Stimulated activated naive CD8-positive, alpha-beta T cell treated with anti-CD3 and anti-CD28 coated beads, Interleukin-15, amount 100 ng/mL, for 72 hours (primary cell): ENCODE measurements at regions not wholly inside any gene's neighbourhood (a gene's known extent, or its start where the extent isn't known, plus 50 kb on each side); places are given as distances from the start of the nearest gene placed in this dataset.
"Not testable (repeated sequence)": the region's sequence is repeated elsewhere in the genome, so short reads cannot be mapped to it uniquely, and the experiment has no call there.

ENCODE experiments used
- ATAC-seq: fragments of 150-1000 bp; cut with Tn5 transposase; 2 replicates; pipeline ENCODE4 v1.10.0; 2021; ENCODE audit warnings: mild to moderate bottlenecking, moderate library complexity
- DNase-seq, 2 donors: peaks; one replicate each; pipeline ENCODE4 v3.0.0; 2021 to 2022
- H3K27ac Mint-ChIP-seq, 2 donors: one replicate each; pipeline ENCODE4 v1.8.0; 2022; ENCODE audit warnings: mild to moderate bottlenecking in 2 of 2, mixed read lengths in 2 of 2, moderate library complexity in 2 of 2
- H3K27me3 Mint-ChIP-seq: one replicate; pipeline ENCODE4 v1.8.0; 2022; ENCODE audit warnings: mixed read lengths
- H3K4me1 Mint-ChIP-seq: one replicate; pipeline ENCODE4 v1.8.0; 2022; ENCODE audit warnings: mild to moderate bottlenecking, mixed read lengths
- H3K4me3 Mint-ChIP-seq, 2 donors: one replicate each; pipeline ENCODE4 v1.8.0; 2022; ENCODE audit warnings: mild to moderate bottlenecking in 2 of 2, mixed read lengths in 2 of 2, moderate library complexity in 1 of 2
- H3K9me3 Mint-ChIP-seq, 2 donors: one replicate each; pipeline ENCODE4 v1.8.0; 2022; ENCODE audit warnings: mixed read lengths in 2 of 2

- not testable (repeated sequence) for DNase-seq, H3K4me3 Mint-ChIP-seq, H3K4me1 Mint-ChIP-seq, H3K27ac Mint-ChIP-seq, ATAC-seq, H3K9me3 Mint-ChIP-seq, H3K27me3 Mint-ChIP-seq
Measured at GRCh38 chr5:101180365-101180764, 277.3 kb upstream of the ST8SIA4 start.

- no peaks in the 10 kb centered on the region for H3K4me1 Mint-ChIP-seq
- ATAC-seq (no peak), DNase-seq (no peak)
- H3K27ac Mint-ChIP-seq = no peak overlapping the region
- H3K9me3 Mint-ChIP-seq = peaks cover 0 to 8% of the 10 kb centered on the region in 2 donors
- H3K4me3 Mint-ChIP-seq = no peak overlapping the region
- H3K27me3 Mint-ChIP-seq = no peaks in the 10 kb centered on the region
Measured at GRCh38 chr5:101176605-101177004, 273.5 kb upstream of the ST8SIA4 start.

- ATAC-seq (no peak), DNase-seq (no peak)
- Mint-ChIP-seq H3K27ac (no peak overlapping the region), H3K4me3 (no peak overlapping the region), H3K9me3 (peaks cover 0 to 8% of the 10 kb centered on the region in 2 donors), H3K27me3 (no peaks in the 10 kb centered on the region), H3K4me1 (no peaks in the 10 kb centered on the region)
Measured at GRCh38 chr5:101174981-101175380, 271.9 kb upstream of the ST8SIA4 start.

GRCh38 chr5:101163088-101163487 lies 260.0 kb upstream of the ST8SIA4 start:
- ATAC-seq = no peak

GRCh38 chr5:101160002-101160401 lies 256.9 kb upstream of the ST8SIA4 start:
- no peaks in the 10 kb centered on the region for H3K4me1 Mint-ChIP-seq
- H3K4me3 Mint-ChIP-seq = no peak overlapping the region
- DNase-seq (no peak), ATAC-seq (no peak)
- H3K27ac Mint-ChIP-seq = no peak overlapping the region
- H3K9me3 Mint-ChIP-seq = peaks cover 0 to 7% of the 10 kb centered on the region in 2 donors
- peaks cover 13% of the 10 kb centered on the region for H3K27me3 Mint-ChIP-seq

More at GRCh38 chr5:101163088-101163487, 260.0 kb upstream of the ST8SIA4 start:
- Mint-ChIP-seq H3K4me1 (no peaks in the 10 kb centered on the region), H3K9me3 (peaks cover 0 to 6% of the 10 kb centered on the region in 2 donors), H3K4me3 (no peak overlapping the region), H3K27me3 (peaks cover 13% of the 10 kb centered on the region), H3K27ac (no peak overlapping the region)
- DNase-seq = no peak

GRCh38 chr5:101159006-101159405 lies 255.9 kb upstream of the ST8SIA4 start:
- no peak overlapping the region for H3K4me3 Mint-ChIP-seq
- no peaks in the 10 kb centered on the region for H3K4me1 Mint-ChIP-seq
- DNase-seq (no peak), ATAC-seq (no peak)
- no peak overlapping the region for H3K27ac Mint-ChIP-seq
- H3K27me3 Mint-ChIP-seq = peaks cover 12% of the 10 kb centered on the region
- peaks cover 0 to 7% of the 10 kb centered on the region in 2 donors for H3K9me3 Mint-ChIP-seq

GRCh38 chr5:101153526-101153925 lies 250.4 kb upstream of the ST8SIA4 start:
- Mint-ChIP-seq H3K4me3 (no peak overlapping the region), H3K27ac (no peak overlapping the region)
- ATAC-seq = peak; percentile 40

GRCh38 chr5:101143526-101143925 lies 240.4 kb upstream of the ST8SIA4 start:
- DNase-seq (no peak), ATAC-seq (no peak)
- Mint-ChIP-seq H3K4me3 (no peak overlapping the region), H3K27ac (no peak overlapping the region), H3K9me3 (no peaks in the 10 kb centered on the region), H3K4me1 (no peaks in the 10 kb centered on the region), H3K27me3 (no peaks in the 10 kb centered on the region)

More at GRCh38 chr5:101153526-101153925, 250.4 kb upstream of the ST8SIA4 start:
- Mint-ChIP-seq H3K9me3 (peaks cover 0 to 7% of the 10 kb centered on the region in 2 donors), H3K27me3 (no peaks in the 10 kb centered on the region), H3K4me1 (no peaks in the 10 kb centered on the region)
- no peak for DNase-seq

- Mint-ChIP-seq H3K27ac (no peak overlapping the region), H3K4me1 (no peaks in the 10 kb centered on the region), H3K4me3 (no peak overlapping the region), H3K27me3 (no peaks in the 10 kb centered on the region), H3K9me3 (no peaks in the 10 kb centered on the region)
- no peak for DNase-seq
- no peak for ATAC-seq
Measured at GRCh38 chr5:101142102-101142501, 239.0 kb upstream of the ST8SIA4 start.

GRCh38 chr5:101136454-101136853 lies 233.4 kb upstream of the ST8SIA4 start:
- H3K27me3 Mint-ChIP-seq = no peaks in the 10 kb centered on the region
- H3K4me1 Mint-ChIP-seq = no peaks in the 10 kb centered on the region
- ATAC-seq (no peak), DNase-seq (no peak)
- no peaks in the 10 kb centered on the region for H3K9me3 Mint-ChIP-seq
- no peak overlapping the region for H3K4me3 Mint-ChIP-seq
- H3K27ac Mint-ChIP-seq = no peak overlapping the region

- DNase-seq (no peak), ATAC-seq (no peak)
- H3K4me1 Mint-ChIP-seq = no peaks in the 10 kb centered on the region
- H3K4me3 Mint-ChIP-seq = no peak overlapping the region
- H3K9me3 Mint-ChIP-seq = no peaks in the 10 kb centered on the region
- H3K27me3 Mint-ChIP-seq = no peaks in the 10 kb centered on the region
- no peak overlapping the region for H3K27ac Mint-ChIP-seq
Measured at GRCh38 chr5:101123363-101123762, 220.3 kb upstream of the ST8SIA4 start.

GRCh38 chr5:101112645-101113044 lies 209.6 kb upstream of the ST8SIA4 start:
- ATAC-seq (no peak), DNase-seq (no peak)
- Mint-ChIP-seq H3K4me3 (no peak overlapping the region), H3K4me1 (no peaks in the 10 kb centered on the region), H3K27ac (no peak overlapping the region), H3K9me3 (no peaks in the 10 kb centered on the region), H3K27me3 (no peaks in the 10 kb centered on the region)

GRCh38 chr5:101103874-101104273 lies 200.8 kb upstream of the ST8SIA4 start:
- ATAC-seq (no peak), DNase-seq (no peak)
- no peaks in the 10 kb centered on the region for H3K9me3 Mint-ChIP-seq
- H3K27ac Mint-ChIP-seq = no peak overlapping the region
- H3K4me1 Mint-ChIP-seq = no peaks in the 10 kb centered on the region
- no peak overlapping the region for H3K4me3 Mint-ChIP-seq
- H3K27me3 Mint-ChIP-seq = no peaks in the 10 kb centered on the region

GRCh38 chr5:101102506-101102905 lies 199.4 kb upstream of the ST8SIA4 start:
- H3K27ac Mint-ChIP-seq = no peak overlapping the region
- no peak overlapping the region for H3K4me3 Mint-ChIP-seq
- H3K4me1 Mint-ChIP-seq = no peaks in the 10 kb centered on the region
- ATAC-seq = no peak
- H3K9me3 Mint-ChIP-seq = no peaks in the 10 kb centered on the region
- DNase-seq = no peak
- no peaks in the 10 kb centered on the region for H3K27me3 Mint-ChIP-seq

- no peaks in the 10 kb centered on the region for H3K27me3 Mint-ChIP-seq
- H3K4me1 Mint-ChIP-seq = no peaks in the 10 kb centered on the region
- no peak overlapping the region for H3K4me3 Mint-ChIP-seq
- DNase-seq (no peak), ATAC-seq (no peak)
- no peaks in the 10 kb centered on the region for H3K9me3 Mint-ChIP-seq
- no peak overlapping the region for H3K27ac Mint-ChIP-seq
Measured at GRCh38 chr5:101091902-101092301, 188.8 kb upstream of the ST8SIA4 start.

GRCh38 chr5:101084353-101084752 lies 181.3 kb upstream of the ST8SIA4 start:
- no peaks in the 10 kb centered on the region for H3K9me3 Mint-ChIP-seq
- H3K4me1 Mint-ChIP-seq = no peaks in the 10 kb centered on the region
- DNase-seq (no peak), ATAC-seq (no peak)
- no peaks in the 10 kb centered on the region for H3K27me3 Mint-ChIP-seq
- H3K4me3 Mint-ChIP-seq = no peak overlapping the region
- no peak overlapping the region for H3K27ac Mint-ChIP-seq

GRCh38 chr5:101080462-101081240 lies 177.6 kb upstream of the ST8SIA4 start:
- H3K27ac Mint-ChIP-seq = no peak overlapping the region
- H3K27me3 Mint-ChIP-seq = no peaks in the 10 kb centered on the region
- no peak overlapping the region for H3K4me3 Mint-ChIP-seq
- no peaks in the 10 kb centered on the region for H3K4me1 Mint-ChIP-seq
- DNase-seq (no peak), ATAC-seq (no peak)
- no peaks in the 10 kb centered on the region for H3K9me3 Mint-ChIP-seq
